GM23338 (cell line): ENCODE measurements at regions not wholly inside any gene's neighbourhood (a gene's known extent, or its start where the extent isn't known, plus 50 kb on each side); places are given as distances from the start of the nearest gene placed in this dataset.

ENCODE experiments used
- CREB1 ChIP-seq: fragments of 250-450 bp; sonication (Bioruptor Pico); IDR thresholded peaks from 2 replicates; pipeline ENCODE4 v1.5.0; 2020; ENCODE audit warnings: low read depth, mild to moderate bottlenecking, moderate library complexity
- EZH2 ChIP-seq: fragments of 200-600 bp; sonication (generic); IDR thresholded peaks from one replicate; pipeline ENCODE4 v1.8.0; 2017; ENCODE audit warnings: antibody characterized with exemption, mild to moderate bottlenecking, low read depth; ENCODE audit not compliant: unreplicated experiment
- EZH2phosphoT487 ChIP-seq: fragments of 200-600 bp; sonication (generic); IDR thresholded peaks from one replicate; pipeline ENCODE4 v1.8.1; 2018; ENCODE audit warnings: antibody characterized with exemption; ENCODE audit not compliant: unreplicated experiment
- JUNB ChIP-seq: IDR thresholded peaks from one replicate; pipeline ENCODE4 v1.6.1; 2016; ENCODE audit warnings: antibody characterized with exemption; ENCODE audit not compliant: unreplicated experiment
- NANOG ChIP-seq: IDR thresholded peaks from 2 replicates; pipeline ENCODE4 v1.6.1; 2016; ENCODE audit warnings: antibody characterized with exemption, borderline replicate concordance
- POLR2AphosphoS5 ChIP-seq: IDR thresholded peaks from 2 replicates; pipeline ENCODE4 v1.6.1; 2016; ENCODE audit warnings: antibody characterized with exemption, low read depth
- STAT1 ChIP-seq: IDR thresholded peaks from one replicate; pipeline ENCODE4 v1.6.1; 2016; ENCODE audit warnings: antibody characterized with exemption; ENCODE audit not compliant: unreplicated experiment
- ZNF114 ChIP-seq: fragments of 250-450 bp; sonication (Bioruptor Pico); IDR thresholded peaks from 2 replicates; pipeline ENCODE4 v1.5.0; 2020; ENCODE audit warnings: mild to moderate bottlenecking, moderate library complexity
- ZNF331 ChIP-seq: fragments of 250-450 bp; sonication (Bioruptor Pico); IDR thresholded peaks from 2 replicates; pipeline ENCODE4 v1.5.0; 2020; ENCODE audit warnings: low read depth, mild to moderate bottlenecking, moderate library complexity
- TF ChIP-seq, protein P1 (sequence below), 2 experiments: fragments of 200-600 bp in 1 of 2; sonication (generic) in 1 of 2; conservative IDR thresholded peaks; 2 replicates each; pipeline versions ENCODE4 v1.5.1 to v1.6.1; 2016 to 2017; ENCODE audit warnings: antibody characterized with exemption in 2 of 2, low read depth in 2 of 2, mild to moderate bottlenecking in 2 of 2, moderate library complexity in 1 of 2
- TF ChIP-seq, protein P2 (sequence below): fragments of 250-450 bp; sonication (Bioruptor Pico); IDR thresholded peaks from 2 replicates; pipeline ENCODE4 v1.5.0; 2020; ENCODE audit warnings: mild to moderate bottlenecking, moderate library complexity
- TF ChIP-seq, protein P3 (sequence below): IDR thresholded peaks from one replicate; pipeline ENCODE4 v1.6.1; 2018; ENCODE audit warnings: antibody characterized with exemption; ENCODE audit not compliant: unreplicated experiment
- TF ChIP-seq, protein P4 (sequence below): IDR thresholded peaks from 2 replicates; pipeline ENCODE4 v1.6.1; 2016; ENCODE audit warnings: antibody characterized with exemption

DNA sequence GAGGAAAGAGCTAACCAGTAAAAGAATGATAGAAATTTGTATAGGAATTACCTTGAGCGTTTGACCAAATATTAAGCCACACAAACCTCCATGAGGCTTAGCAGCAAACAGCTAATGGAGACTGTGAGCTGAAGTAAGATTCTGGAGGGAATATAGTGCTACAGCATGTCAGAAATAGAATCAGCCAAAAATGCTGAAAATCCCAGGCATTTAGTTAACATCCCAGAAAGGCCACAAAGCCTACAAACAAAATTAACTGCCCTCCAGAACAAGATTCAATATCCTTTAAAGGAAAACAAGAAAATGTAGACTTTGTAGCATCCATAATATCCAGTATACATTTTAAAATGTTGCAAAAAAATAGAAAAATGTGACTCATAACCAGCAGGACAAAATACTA is 257.8 kb upstream of the TUSC1 start:
- TF ChIP-seq, protein P1, sequence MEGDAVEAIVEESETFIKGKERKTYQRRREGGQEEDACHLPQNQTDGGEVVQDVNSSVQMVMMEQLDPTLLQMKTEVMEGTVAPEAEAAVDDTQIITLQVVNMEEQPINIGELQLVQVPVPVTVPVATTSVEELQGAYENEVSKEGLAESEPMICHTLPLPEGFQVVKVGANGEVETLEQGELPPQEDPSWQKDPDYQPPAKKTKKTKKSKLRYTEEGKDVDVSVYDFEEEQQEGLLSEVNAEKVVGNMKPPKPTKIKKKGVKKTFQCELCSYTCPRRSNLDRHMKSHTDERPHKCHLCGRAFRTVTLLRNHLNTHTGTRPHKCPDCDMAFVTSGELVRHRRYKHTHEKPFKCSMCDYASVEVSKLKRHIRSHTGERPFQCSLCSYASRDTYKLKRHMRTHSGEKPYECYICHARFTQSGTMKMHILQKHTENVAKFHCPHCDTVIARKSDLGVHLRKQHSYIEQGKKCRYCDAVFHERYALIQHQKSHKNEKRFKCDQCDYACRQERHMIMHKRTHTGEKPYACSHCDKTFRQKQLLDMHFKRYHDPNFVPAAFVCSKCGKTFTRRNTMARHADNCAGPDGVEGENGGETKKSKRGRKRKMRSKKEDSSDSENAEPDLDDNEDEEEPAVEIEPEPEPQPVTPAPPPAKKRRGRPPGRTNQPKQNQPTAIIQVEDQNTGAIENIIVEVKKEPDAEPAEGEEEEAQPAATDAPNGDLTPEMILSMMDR (conservative IDR thresholded peaks at IDR 0.05; ENCODE audit: low read depth in 2 of 2): no peak
- no peak for TF ChIP-seq POLR2AphosphoS5
- TF ChIP-seq EZH2phosphoT487: no peak
- TF ChIP-seq STAT1: no peak
- no peak for TF ChIP-seq JUNB
- TF ChIP-seq EZH2: no peak
- TF ChIP-seq, protein P2, sequence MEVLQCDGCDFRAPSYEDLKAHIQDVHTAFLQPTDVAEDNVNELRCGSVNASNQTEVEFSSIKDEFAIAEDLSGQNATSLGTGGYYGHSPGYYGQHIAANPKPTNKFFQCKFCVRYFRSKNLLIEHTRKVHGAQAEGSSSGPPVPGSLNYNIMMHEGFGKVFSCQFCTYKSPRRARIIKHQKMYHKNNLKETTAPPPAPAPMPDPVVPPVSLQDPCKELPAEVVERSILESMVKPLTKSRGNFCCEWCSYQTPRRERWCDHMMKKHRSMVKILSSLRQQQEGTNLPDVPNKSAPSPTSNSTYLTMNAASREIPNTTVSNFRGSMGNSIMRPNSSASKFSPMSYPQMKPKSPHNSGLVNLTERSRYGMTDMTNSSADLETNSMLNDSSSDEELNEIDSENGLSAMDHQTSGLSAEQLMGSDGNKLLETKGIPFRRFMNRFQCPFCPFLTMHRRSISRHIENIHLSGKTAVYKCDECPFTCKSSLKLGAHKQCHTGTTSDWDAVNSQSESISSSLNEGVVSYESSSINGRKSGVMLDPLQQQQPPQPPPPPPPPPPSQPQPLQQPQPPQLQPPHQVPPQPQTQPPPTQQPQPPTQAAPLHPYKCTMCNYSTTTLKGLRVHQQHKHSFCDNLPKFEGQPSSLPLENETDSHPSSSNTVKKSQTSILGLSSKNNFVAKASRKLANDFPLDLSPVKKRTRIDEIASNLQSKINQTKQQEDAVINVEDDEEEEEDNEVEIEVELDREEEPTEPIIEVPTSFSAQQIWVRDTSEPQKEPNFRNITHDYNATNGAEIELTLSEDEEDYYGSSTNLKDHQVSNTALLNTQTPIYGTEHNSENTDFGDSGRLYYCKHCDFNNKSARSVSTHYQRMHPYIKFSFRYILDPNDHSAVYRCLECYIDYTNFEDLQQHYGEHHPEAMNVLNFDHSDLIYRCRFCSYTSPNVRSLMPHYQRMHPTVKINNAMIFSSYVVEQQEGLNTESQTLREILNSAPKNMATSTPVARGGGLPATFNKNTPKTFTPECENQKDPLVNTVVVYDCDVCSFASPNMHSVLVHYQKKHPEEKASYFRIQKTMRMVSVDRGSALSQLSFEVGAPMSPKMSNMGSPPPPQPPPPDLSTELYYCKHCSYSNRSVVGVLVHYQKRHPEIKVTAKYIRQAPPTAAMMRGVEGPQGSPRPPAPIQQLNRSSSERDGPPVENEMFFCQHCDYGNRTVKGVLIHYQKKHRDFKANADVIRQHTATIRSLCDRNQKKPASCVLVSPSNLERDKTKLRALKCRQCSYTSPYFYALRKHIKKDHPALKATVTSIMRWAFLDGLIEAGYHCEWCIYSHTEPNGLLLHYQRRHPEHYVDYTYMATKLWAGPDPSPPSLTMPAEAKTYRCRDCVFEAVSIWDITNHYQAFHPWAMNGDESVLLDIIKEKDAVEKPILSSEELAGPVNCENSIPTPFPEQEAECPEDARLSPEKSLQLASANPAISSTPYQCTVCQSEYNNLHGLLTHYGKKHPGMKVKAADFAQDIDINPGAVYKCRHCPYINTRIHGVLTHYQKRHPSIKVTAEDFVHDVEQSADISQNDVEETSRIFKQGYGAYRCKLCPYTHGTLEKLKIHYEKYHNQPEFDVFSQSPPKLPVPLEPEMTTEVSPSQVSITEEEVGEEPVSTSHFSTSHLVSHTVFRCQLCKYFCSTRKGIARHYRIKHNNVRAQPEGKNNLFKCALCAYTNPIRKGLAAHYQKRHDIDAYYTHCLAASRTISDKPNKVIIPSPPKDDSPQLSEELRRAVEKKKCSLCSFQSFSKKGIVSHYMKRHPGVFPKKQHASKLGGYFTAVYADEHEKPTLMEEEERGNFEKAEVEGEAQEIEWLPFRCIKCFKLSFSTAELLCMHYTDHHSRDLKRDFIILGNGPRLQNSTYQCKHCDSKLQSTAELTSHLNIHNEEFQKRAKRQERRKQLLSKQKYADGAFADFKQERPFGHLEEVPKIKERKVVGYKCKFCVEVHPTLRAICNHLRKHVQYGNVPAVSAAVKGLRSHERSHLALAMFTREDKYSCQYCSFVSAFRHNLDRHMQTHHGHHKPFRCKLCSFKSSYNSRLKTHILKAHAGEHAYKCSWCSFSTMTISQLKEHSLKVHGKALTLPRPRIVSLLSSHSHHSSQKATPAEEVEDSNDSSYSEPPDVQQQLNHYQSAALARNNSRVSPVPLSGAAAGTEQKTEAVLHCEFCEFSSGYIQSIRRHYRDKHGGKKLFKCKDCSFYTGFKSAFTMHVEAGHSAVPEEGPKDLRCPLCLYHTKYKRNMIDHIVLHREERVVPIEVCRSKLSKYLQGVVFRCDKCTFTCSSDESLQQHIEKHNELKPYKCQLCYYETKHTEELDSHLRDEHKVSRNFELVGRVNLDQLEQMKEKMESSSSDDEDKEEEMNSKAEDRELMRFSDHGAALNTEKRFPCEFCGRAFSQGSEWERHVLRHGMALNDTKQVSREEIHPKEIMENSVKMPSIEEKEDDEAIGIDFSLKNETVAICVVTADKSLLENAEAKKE (CRISPR knock-in tag): no peak
- TF ChIP-seq, protein P3, sequence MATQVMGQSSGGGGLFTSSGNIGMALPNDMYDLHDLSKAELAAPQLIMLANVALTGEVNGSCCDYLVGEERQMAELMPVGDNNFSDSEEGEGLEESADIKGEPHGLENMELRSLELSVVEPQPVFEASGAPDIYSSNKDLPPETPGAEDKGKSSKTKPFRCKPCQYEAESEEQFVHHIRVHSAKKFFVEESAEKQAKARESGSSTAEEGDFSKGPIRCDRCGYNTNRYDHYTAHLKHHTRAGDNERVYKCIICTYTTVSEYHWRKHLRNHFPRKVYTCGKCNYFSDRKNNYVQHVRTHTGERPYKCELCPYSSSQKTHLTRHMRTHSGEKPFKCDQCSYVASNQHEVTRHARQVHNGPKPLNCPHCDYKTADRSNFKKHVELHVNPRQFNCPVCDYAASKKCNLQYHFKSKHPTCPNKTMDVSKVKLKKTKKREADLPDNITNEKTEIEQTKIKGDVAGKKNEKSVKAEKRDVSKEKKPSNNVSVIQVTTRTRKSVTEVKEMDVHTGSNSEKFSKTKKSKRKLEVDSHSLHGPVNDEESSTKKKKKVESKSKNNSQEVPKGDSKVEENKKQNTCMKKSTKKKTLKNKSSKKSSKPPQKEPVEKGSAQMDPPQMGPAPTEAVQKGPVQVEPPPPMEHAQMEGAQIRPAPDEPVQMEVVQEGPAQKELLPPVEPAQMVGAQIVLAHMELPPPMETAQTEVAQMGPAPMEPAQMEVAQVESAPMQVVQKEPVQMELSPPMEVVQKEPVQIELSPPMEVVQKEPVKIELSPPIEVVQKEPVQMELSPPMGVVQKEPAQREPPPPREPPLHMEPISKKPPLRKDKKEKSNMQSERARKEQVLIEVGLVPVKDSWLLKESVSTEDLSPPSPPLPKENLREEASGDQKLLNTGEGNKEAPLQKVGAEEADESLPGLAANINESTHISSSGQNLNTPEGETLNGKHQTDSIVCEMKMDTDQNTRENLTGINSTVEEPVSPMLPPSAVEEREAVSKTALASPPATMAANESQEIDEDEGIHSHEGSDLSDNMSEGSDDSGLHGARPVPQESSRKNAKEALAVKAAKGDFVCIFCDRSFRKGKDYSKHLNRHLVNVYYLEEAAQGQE: no peak
- no peak for TF ChIP-seq ZNF331 (CRISPR knock-in tag)
- TF ChIP-seq CREB1 (CRISPR knock-in tag): no peak
- TF ChIP-seq NANOG: no peak
- TF ChIP-seq, protein P4, sequence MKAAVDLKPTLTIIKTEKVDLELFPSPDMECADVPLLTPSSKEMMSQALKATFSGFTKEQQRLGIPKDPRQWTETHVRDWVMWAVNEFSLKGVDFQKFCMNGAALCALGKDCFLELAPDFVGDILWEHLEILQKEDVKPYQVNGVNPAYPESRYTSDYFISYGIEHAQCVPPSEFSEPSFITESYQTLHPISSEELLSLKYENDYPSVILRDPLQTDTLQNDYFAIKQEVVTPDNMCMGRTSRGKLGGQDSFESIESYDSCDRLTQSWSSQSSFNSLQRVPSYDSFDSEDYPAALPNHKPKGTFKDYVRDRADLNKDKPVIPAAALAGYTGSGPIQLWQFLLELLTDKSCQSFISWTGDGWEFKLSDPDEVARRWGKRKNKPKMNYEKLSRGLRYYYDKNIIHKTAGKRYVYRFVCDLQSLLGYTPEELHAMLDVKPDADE: no peak
- TF ChIP-seq ZNF114 (CRISPR knock-in tag): no peak
